HPDE6-E6E7 (cell line): ENCODE measurements at regions not wholly inside any gene's neighbourhood (a gene's known extent, or its start where the extent isn't known, plus 50 kb on each side); places are given as distances from the start of the nearest gene placed in this dataset.
"Not testable (repeated sequence)": the region's sequence is repeated elsewhere in the genome, so short reads cannot be mapped to it uniquely, and the experiment has no call there.

Source experiments
- DNase-seq: peaks from one replicate; pipeline ENCODE4 v3.0.0; 2011; ENCODE audit warnings: missing footprints; ENCODE audit errors: extremely low spot score

GRCh38 chr18:40159141-40160017 lies 1795.7 kb upstream of the PIK3C3 start:
- peak; percentile 15 for DNase-seq

DNA sequence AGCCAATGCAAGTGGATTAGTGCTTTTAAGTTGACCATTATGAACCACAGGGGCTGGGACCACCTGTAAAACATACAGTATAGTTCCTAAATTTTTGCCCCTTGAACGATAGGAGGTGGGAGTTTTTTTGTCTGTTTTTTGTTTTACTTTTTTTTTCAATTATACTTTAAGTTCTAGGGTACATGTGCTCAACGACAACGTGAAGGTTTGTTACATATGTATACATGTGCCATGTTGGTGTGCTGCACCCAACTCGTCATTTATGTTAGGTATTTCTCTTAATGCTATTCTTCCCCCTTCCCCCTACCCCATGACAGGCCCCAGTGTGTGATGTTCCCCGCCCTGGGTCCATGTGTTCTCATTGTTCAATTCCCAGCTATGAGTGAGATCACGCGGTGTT lies 1797.9 kb upstream of the PIK3C3 start:
- DNase-seq = no peak

- DNase-seq = no peak
Measured at GRCh38 chr18:40152859-40153258, 1802.2 kb upstream of the PIK3C3 start.

- DNase-seq = no peak
Measured at GRCh38 chr18:40148960-40149359, 1806.1 kb upstream of the PIK3C3 start.

- DNase-seq = no peak
Measured at GRCh38 chr18:40133253-40133652, 1821.8 kb upstream of the PIK3C3 start.

DNA sequence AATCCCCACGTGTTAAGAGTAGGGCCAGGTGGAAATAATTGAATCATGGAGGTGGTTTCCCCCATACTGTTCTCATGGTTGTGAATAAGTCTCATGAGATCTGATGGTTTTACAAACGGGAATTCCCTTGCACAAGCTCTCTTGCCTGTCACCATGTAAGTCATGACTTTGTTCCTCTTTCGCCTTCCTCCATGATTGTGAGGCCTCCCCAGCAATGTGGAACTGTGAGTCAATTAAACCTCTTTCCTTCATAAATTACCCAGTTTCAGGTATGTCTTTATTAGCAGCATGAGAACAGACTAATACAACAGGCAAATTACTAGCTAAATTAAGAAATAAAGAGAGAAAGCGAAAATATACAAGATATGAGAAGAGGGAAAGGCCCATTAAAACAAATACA lies 1822.6 kb upstream of the PIK3C3 start:
- not testable (repeated sequence) for DNase-seq

GRCh38 chr18:40124107-40124506 lies 1830.9 kb upstream of the PIK3C3 start:
- DNase-seq = no peak

DNA sequence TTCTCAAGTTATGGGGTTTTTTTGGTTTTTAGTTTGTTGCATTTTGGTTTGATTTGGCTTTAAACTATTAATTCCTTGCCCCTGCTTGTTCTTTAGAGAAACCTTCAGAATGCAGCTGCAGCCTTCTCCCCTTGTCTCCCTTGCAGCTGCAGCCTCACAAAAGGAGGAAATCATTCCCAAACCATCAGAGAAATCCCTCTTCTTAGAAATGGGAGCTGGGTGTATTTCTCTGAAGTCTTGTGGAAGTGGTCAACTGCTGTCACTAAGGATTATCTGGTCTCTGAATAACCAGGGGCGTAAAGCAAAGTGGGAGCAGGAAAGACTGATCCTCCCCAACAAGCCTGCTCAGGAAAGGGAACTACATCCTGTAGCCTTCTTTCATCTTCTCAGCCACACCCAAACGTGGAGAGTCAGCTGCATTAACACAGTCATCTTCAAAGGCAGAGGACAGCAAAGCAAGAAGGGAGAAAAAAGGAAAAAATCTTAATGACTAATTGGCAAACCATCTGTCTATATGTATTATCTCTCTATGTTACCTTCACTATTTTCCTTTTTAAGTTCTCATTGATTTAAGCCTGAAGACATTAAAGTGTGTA lies 1834.1 kb upstream of the PIK3C3 start:
- DNase-seq = no peak

DNA sequence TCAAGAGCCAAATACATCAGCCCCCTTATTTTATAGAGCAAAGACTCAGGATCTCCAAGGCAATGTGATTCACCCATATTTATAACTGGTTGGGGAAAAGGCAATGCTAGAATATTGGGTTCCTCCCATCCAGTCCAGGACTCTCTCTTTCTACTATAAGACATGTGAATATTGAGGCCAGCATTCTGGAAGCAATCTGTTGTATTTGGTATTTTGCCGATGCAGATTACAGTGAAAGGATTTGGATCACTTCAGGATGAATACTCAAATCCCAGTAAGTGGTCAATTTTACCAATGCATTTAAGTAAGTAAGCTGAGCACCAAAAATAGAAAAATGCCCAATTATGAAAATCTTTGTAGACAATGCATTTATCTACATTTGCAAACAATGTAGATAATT lies 1834.7 kb upstream of the PIK3C3 start:
- DNase-seq = no peak

DNA sequence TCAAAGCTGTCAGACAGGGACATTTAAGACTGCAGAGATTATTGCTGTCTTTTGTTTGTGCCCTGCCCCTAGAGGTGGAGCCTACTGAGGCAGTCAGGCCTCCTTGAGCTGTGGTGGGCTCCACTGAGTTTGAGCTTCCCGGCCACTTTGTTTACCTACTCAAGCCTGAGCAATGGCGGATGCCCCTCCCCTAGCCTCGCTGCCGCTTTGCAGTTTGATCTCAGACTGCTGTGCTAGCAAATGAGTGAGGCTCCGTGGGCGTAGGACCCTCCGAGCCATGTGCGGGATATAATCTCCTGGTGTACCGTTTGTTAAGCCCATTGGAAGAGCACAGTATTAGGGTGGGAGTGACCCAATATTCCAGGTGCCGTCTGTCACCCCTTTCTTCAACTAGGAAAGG lies 1835.5 kb upstream of the PIK3C3 start:
- DNase-seq = not testable (repeated sequence)

GRCh38 chr18:40110455-40110854 lies 1844.6 kb upstream of the PIK3C3 start:
- no peak for DNase-seq

GRCh38 chr18:40109252-40110049 lies 1845.6 kb upstream of the PIK3C3 start:
- no peak for DNase-seq

DNA sequence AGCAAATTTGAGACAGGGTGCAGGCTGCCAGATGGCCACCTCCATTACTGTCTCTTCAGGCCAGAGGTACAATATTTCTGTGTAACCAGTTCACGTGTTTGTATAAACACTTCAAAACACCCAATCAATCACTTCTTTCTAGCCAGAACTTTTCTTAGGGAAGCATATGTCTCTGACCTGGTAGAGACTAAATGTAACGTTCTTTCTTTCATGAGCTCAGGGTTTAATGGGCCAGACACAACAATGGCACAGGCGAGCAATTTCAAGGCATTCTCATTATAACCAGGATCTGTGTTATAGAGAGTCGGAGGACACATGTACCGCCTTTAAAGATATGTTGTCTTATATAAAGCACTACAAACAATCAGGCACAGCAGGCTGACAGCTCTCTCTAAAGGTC lies 1846.4 kb upstream of the PIK3C3 start:
- no peak for DNase-seq

GRCh38 chr18:40102903-40103302 lies 1852.1 kb upstream of the PIK3C3 start:
- no peak for DNase-seq

GRCh38 chr18:40099641-40100040 lies 1855.4 kb upstream of the PIK3C3 start:
- DNase-seq = no peak

- no peak for DNase-seq
Measured at GRCh38 chr18:40096675-40097074, 1858.4 kb upstream of the PIK3C3 start.

DNA sequence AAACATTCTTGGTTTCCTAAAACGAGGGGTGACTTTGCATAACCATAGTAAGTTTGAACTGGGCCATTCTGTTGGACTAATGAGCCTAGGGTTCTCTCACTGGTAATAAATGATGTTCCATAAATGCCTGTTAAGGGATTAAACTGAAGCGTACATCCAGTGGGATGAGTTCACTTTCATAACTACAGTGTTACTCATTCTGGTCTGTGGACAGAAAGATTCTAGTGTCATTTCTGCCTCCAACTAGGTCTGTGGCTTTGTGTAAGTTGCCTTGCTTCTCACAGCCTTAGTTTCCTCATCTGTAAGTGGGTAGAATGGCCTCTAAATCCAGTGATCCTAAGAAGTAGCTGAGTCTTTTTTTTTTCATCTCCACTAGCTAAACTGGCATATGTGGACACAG lies 1860.6 kb upstream of the PIK3C3 start:
- no peak for DNase-seq

DNA sequence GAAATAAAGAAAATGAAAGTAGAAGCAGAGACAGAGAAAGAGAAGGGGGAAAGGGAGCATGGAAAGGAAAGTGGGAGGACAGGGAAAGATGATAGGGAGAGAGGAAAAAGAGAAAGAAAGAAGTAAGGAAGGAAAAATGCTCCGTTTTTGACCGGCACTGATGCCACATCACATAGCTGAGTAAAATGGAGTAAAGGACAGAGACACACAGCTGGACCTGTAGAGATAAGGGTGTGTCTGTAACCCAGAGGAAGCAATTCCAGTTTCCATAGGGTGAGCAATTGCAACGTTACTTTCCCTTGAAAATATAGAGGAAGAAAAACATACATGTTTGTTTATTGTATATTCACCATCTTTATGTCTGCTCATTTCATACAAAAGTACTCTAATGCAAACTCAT lies 1866.9 kb upstream of the PIK3C3 start:
- DNase-seq = no peak

DNA sequence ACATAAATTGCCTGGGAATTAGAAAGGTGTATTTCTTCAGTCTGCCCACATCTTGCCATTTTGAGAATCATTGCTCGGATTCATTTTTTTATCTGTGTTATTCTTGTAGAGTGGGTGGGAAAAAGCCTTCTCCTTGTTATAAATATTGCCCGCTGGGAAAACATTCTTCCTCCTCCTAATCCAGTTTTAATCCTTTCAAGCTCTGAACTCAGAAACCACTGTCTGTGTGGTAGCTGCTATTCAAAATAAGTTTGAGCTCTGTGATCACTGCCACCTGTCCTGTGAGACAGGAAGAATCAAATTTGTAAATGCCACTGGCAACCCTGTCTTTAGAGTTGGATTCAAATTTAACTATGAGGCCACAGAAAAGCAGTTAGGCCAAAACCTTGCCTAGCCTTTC lies 1875.2 kb upstream of the PIK3C3 start:
- no peak for DNase-seq

GRCh38 chr18:40075616-40076015 lies 1879.4 kb upstream of the PIK3C3 start:
- DNase-seq = no peak

GRCh38 chr18:40072761-40073160 lies 1882.3 kb upstream of the PIK3C3 start:
- DNase-seq = no peak

- no peak for DNase-seq
Measured at GRCh38 chr18:40066368-40066767, 1888.7 kb upstream of the PIK3C3 start.

GRCh38 chr18:40063488-40063887 lies 1891.5 kb upstream of the PIK3C3 start:
- DNase-seq = no peak
